Left colon (tissue), 2 donors: ENCODE measurements at regions not wholly inside any gene's neighbourhood (a gene's known extent, or its start where the extent isn't known, plus 50 kb on each side); places are given as distances from the start of the nearest gene placed in this dataset.
A peak's percentile ranks its signal among the peaks of the same experiment; 100 is the strongest.
"Not testable (repeated sequence)": the region's sequence is repeated elsewhere in the genome, so short reads cannot be mapped to it uniquely, and the experiment has no call there.

Experiments
- ATAC-seq: fragments of 200-7000 bp; cut with Tn5 transposase; one replicate; pipeline ENCODE4 v1.9.1; 2020; ENCODE audit warnings: mild to moderate bottlenecking, moderate library complexity
- DNase-seq, 2 donors: peaks; one replicate each; pipeline ENCODE4 v3.0.0-alpha.2; 2020
- intact Hi-C, 2 donors: fragments of 100-400 bp; cut with DNase I in 1 of 2; cut with micrococcal nuclease in 1 of 2; formaldehyde crosslinking; loops; one replicate each; pipeline versions ENCODE4 v1.11.2 to v1.14.0; 2022; cut with DNase I, micrococcal nuclease
- donor health status: DM: no; HTN: no; CAD: no.
- donor health status: DM: yes; HTN: yes; CAD: no.

- intact Hi-C loops, result no loop called here
- ATAC-seq (no peak), DNase-seq (no peak)
These were observed 60.3 kb downstream of the EOMES start for GRCh38 chr3:27661797-27662196.

GRCh38 chr3:27659279-27660021 is 62.7 kb downstream of the EOMES start:
- DNase-seq (peak; percentile 33 to 60), ATAC-seq (peak; percentile 77)
- intact Hi-C loops, result no loop called here

GRCh38 chr3:27658741-27659140 is 63.4 kb downstream of the EOMES start:
- intact Hi-C loops, result no loop called here
- no peak for ATAC-seq

GRCh38 chr3:27657871-27658270 is 64.3 kb downstream of the EOMES start:
- intact Hi-C loops, result no loop called here
- no peak for DNase-seq
- ATAC-seq, result no peak

More at GRCh38 chr3:27658741-27659140, 63.4 kb downstream of the EOMES start:
- DNase-seq, result no peak

GRCh38 chr3:27657404-27657803 is 64.7 kb downstream of the EOMES start:
- ATAC-seq, result no peak
- intact Hi-C loops, result no loop called here

GRCh38 chr3:27656790-27657189 is 65.3 kb downstream of the EOMES start:
- ATAC-seq (no peak), DNase-seq (no peak)
- intact Hi-C loops, result no loop called here

More at GRCh38 chr3:27657404-27657803, 64.7 kb downstream of the EOMES start:
- DNase-seq, result no peak

- intact Hi-C loops, result no loop called here
- no peak for DNase-seq
- ATAC-seq, result no peak
These were observed 66.6 kb downstream of the EOMES start for GRCh38 chr3:27655547-27655946.

- DNase-seq (no peak), ATAC-seq (no peak)
- intact Hi-C loops, result no loop called here
These were observed 68.1 kb downstream of the EOMES start for GRCh38 chr3:27653803-27654558.

- intact Hi-C loops, result no loop called here
- ATAC-seq, result no peak
These were observed 72.8 kb downstream of the EOMES start for GRCh38 chr3:27649277-27649676.

GRCh38 chr3:27646896-27647295 is 75.2 kb downstream of the EOMES start:
- ATAC-seq (peak; percentile 52), DNase-seq (no peak)
- intact Hi-C loops, result no loop called here

More at GRCh38 chr3:27649277-27649676, 72.8 kb downstream of the EOMES start:
- no peak for DNase-seq

- no peak for ATAC-seq
- intact Hi-C loops, result no loop called here
- DNase-seq, result no peak
These were observed 77.2 kb downstream of the EOMES start for GRCh38 chr3:27644941-27645340.

- ATAC-seq (no peak), DNase-seq (no peak)
- intact Hi-C loops, result no loop called here
These were observed 78.8 kb downstream of the EOMES start for GRCh38 chr3:27643355-27643754.

GRCh38 chr3:27642796-27643195 is 79.3 kb downstream of the EOMES start:
- DNase-seq (no peak), ATAC-seq (no peak)
- intact Hi-C loops, result no loop called here

- no peak for DNase-seq
- intact Hi-C loops, result no loop called here
- peak; percentile 85 for ATAC-seq
These were observed 80.1 kb downstream of the EOMES start for GRCh38 chr3:27641888-27642601.

GRCh38 chr3:27641271-27641800 is 80.8 kb downstream of the EOMES start:
- no peak for DNase-seq
- no peak for ATAC-seq
- intact Hi-C loops, result no loop called here

GRCh38 chr3:27639271-27639670 is 82.9 kb downstream of the EOMES start:
- intact Hi-C loops, result no loop called here
- ATAC-seq, result no peak

GRCh38 chr3:27638594-27638993 is 83.5 kb downstream of the EOMES start:
- ATAC-seq, result no peak
- intact Hi-C loops, result no loop called here

More at GRCh38 chr3:27639271-27639670, 82.9 kb downstream of the EOMES start:
- DNase-seq, result no peak

GRCh38 chr3:27637346-27637995 is 84.7 kb downstream of the EOMES start:
- no peak for ATAC-seq

More at GRCh38 chr3:27638594-27638993, 83.5 kb downstream of the EOMES start:
- DNase-seq, result no peak

GRCh38 chr3:27635006-27635405 is 87.1 kb downstream of the EOMES start:
- DNase-seq, intact Hi-C loops, ATAC-seq: not testable (repeated sequence)

More at GRCh38 chr3:27637346-27637995, 84.7 kb downstream of the EOMES start:
- no peak for DNase-seq
- intact Hi-C loops, result no loop called here
